HUES6 (cell line): ENCODE measurements at regions not wholly inside any gene's neighbourhood (a gene's known extent, or its start where the extent isn't known, plus 50 kb on each side); places are given as distances from the start of the nearest gene placed in this dataset.

Experiments
- H3K27ac ChIP-seq: 2 replicates; pipeline ENCODE4 v1.7.0; 2013; ENCODE audit warnings: low read depth, mild to moderate bottlenecking, low read length, inconsistent platforms
- H3K27me3 ChIP-seq: 2 replicates; pipeline ENCODE4 v1.6.1; 2013; ENCODE audit warnings: low read length; ENCODE audit not compliant: control insufficient read depth, insufficient read depth
- H3K36me3 ChIP-seq: 2 replicates; pipeline ENCODE4 v1.6.1; 2013; ENCODE audit warnings: low read length; ENCODE audit not compliant: control insufficient read depth, insufficient read depth
- H3K4me1 ChIP-seq: 2 replicates; pipeline ENCODE4 v1.6.1; 2013; ENCODE audit warnings: low read length; ENCODE audit not compliant: control insufficient read depth, insufficient read depth
- H3K4me3 ChIP-seq: 2 replicates; pipeline ENCODE4 v1.5.1; 2013; ENCODE audit warnings: low read depth, low read length
- H3K9ac ChIP-seq: one replicate; pipeline ENCODE4 v1.6.1; 2013; ENCODE audit warnings: mild to moderate bottlenecking, low read length
- H3K9me3 ChIP-seq: 2 replicates; pipeline ENCODE4 v1.6.1; 2013; ENCODE audit warnings: low read depth, low read length; ENCODE audit not compliant: control insufficient read depth, insufficient read depth

DNA sequence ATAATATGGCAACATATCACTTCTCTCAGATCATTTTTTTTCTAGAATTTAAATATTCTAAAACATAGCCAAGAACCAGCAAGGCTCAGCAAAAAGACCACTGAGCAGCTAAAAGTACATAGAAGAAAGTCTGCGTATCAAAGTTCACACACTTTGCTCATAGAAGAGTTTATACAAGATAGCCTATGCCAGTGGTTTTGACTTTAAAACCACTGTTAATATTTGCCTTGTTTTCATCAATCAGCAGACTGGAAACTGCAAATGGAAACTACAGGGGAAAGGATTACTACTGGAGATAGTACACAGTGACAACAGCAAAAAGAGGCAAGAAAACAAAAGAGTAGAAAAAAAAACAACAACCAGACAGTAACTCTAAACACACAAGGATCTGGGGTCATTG, 483.3 kb downstream of the ZSWIM6 start:
- peaks cover 8% of the 10 kb centered on the region for H3K4me1 ChIP-seq
- no peaks in the 10 kb centered on the region for H3K36me3 ChIP-seq
- H3K9me3 ChIP-seq = 0 out of 2 replicates have a peak, but pooled peaks cover 3% of the 10 kb centered on the region
- no peaks in the 10 kb centered on the region; the same call in 1 of the 2 replicates for H3K27me3 ChIP-seq
- H3K4me3 ChIP-seq = no peak overlapping the region
- no peak overlapping the region for H3K27ac ChIP-seq
- no peak overlapping the region for H3K9ac ChIP-seq

- Histone ChIP-seq H3K9ac (no peak overlapping the region), H3K27ac (no peak overlapping the region), H3K36me3 (no peaks in the 10 kb centered on the region), H3K4me3 (no peak overlapping the region), H3K27me3 (no peaks in the 10 kb centered on the region; the same call in 1 of the 2 replicates), H3K4me1 (peaks cover 8% of the 10 kb centered on the region), H3K9me3 (0 out of 2 replicates have a peak, but pooled peaks cover 3% of the 10 kb centered on the region)
Measured at GRCh38 chr5:61816146-61816545, 484.1 kb downstream of the ZSWIM6 start.

- Histone ChIP-seq H3K4me3 (no peak overlapping the region), H3K4me1 (peaks cover 8% of the 10 kb centered on the region), H3K9me3 (0 out of 2 replicates have a peak, but pooled peaks cover 3% of the 10 kb centered on the region), H3K27ac (no peak overlapping the region), H3K36me3 (no peaks in the 10 kb centered on the region), H3K27me3 (no peaks in the 10 kb centered on the region; the same call in 1 of the 2 replicates), H3K9ac (no peak overlapping the region)
Measured at GRCh38 chr5:61816585-61817450, 484.8 kb downstream of the ZSWIM6 start.

DNA sequence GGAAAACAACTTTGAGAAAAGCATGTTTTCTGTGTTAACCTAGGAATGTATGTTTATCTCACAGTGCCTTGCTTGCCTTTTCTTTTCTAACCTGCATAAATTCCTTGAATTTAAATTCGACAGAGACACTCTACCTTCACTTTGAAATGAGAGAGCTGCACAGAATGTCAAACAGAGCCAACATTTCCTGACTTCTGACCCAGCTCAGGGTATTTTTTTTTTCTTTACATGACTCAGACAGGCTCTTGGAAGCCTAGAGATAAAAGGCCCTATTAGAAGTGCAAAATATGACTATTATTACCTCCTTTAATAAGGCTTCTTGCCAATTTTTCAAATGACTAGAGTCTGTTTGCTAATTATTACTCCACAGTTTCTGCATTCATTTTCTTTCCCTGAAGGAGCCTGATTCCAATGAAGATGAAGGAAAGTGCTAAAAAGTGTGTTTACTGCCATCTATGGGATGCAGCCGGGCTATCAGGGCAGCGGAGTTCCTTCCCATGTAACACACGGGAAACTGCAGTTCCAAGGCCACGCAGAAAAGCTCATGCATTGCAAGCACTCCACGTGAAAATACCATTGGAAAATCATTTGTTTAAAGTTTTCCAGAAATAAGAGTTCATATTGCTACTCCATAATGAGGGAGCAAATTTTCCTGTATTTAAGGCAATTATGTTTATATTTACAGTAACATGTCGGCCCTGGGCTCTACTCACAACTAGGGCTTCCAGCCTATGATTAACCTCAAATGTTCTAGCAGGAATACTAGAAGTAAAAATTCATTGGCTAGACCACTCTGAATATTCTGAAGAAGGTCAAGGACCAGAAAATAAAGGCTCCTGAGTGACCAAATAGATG, 485.6 kb downstream of the ZSWIM6 start:
- Histone ChIP-seq H3K9me3 (0 out of 2 replicates have a peak, but pooled peaks cover 3% of the 10 kb centered on the region), H3K27ac (no peak overlapping the region), H3K4me1 (peaks cover 8% of the 10 kb centered on the region), H3K36me3 (no peaks in the 10 kb centered on the region), H3K27me3 (no peaks in the 10 kb centered on the region; the same call in 1 of the 2 replicates), H3K4me3 (no peak overlapping the region), H3K9ac (no peak overlapping the region)

DNA sequence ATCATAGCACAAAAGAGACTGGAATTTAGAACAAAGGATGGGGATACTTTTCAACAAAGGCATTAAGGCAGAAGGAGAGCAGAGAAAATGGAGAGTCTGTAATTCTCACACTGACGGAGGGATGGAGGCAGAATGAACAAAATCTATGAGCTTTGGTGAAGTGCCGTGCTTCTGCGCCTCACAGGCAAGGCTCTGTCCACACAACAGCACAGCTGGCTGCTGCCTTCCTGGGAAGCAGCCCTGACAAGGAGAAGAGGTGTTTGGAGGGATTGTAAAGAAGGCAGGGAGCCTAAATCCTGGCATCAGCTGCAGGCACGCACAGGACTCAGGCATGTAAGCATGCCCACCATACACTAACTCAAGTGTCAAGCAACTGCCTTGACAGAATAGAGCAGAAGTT, 485.2 kb upstream of the KIF2A start:
- Histone ChIP-seq H3K27ac (no peak overlapping the region), H3K9me3 (0 out of 2 replicates have a peak, but pooled peaks cover 3% of the 10 kb centered on the region), H3K4me3 (no peak overlapping the region), H3K36me3 (no peaks in the 10 kb centered on the region), H3K4me1 (peaks cover 11% of the 10 kb centered on the region), H3K9ac (no peak overlapping the region), H3K27me3 (no peaks in the 10 kb centered on the region)

DNA sequence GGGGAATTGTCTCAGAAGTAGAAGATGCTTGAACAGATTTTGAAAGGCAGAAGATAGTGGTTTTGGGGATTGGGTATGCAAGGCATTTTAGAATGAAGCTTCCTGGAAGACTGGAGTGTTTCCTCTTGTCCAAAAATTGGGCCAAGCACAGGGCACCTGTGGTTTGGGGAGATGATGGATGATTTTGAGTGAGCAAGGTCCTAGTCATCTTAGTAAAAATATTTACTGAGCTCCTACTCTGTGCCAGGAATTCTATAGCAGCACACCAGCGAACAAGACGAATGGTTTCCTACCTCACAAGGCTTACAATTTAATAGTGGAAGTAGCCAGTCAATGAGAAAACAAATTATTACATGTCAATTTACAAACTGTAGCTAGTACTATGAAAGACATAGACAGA, 484.4 kb upstream of the KIF2A start:
- H3K27me3 ChIP-seq = no peaks in the 10 kb centered on the region
- H3K9ac ChIP-seq = no peak overlapping the region
- H3K4me1 ChIP-seq = peaks cover 11% of the 10 kb centered on the region
- H3K36me3 ChIP-seq = no peaks in the 10 kb centered on the region
- H3K4me3 ChIP-seq = no peak overlapping the region
- no peak overlapping the region for H3K27ac ChIP-seq
- 0 out of 2 replicates have a peak, but pooled peaks cover 3% of the 10 kb centered on the region for H3K9me3 ChIP-seq

GRCh38 chr5:61822584-61822983, 483.4 kb upstream of the KIF2A start:
- Histone ChIP-seq H3K27me3 (no peaks in the 10 kb centered on the region), H3K9me3 (0 out of 2 replicates have a peak, but pooled peaks cover 3% of the 10 kb centered on the region), H3K9ac (no peak overlapping the region), H3K36me3 (no peaks in the 10 kb centered on the region), H3K27ac (no peak overlapping the region), H3K4me1 (0 out of 2 replicates have a peak, but pooled peaks cover 4% of the 10 kb centered on the region), H3K4me3 (no peak overlapping the region)

- Histone ChIP-seq H3K4me3 (no peak overlapping the region), H3K9me3 (0 out of 2 replicates have a peak, but pooled peaks cover 3% of the 10 kb centered on the region), H3K27me3 (no peaks in the 10 kb centered on the region), H3K27ac (no peak overlapping the region), H3K4me1 (0 out of 2 replicates have a peak, but pooled peaks cover 3% of the 10 kb centered on the region), H3K9ac (no peak overlapping the region), H3K36me3 (no peaks in the 10 kb centered on the region)
Measured at GRCh38 chr5:61823065-61823464, 482.9 kb upstream of the KIF2A start.

GRCh38 chr5:61823781-61824180, 482.2 kb upstream of the KIF2A start:
- Histone ChIP-seq H3K9ac (no peak overlapping the region), H3K27ac (no peak overlapping the region), H3K36me3 (no peaks in the 10 kb centered on the region), H3K4me1 (0 out of 2 replicates have a peak, but pooled peaks cover 3% of the 10 kb centered on the region), H3K9me3 (0 out of 2 replicates have a peak, but pooled peaks cover 3% of the 10 kb centered on the region), H3K27me3 (no peaks in the 10 kb centered on the region), H3K4me3 (no peak overlapping the region)

DNA sequence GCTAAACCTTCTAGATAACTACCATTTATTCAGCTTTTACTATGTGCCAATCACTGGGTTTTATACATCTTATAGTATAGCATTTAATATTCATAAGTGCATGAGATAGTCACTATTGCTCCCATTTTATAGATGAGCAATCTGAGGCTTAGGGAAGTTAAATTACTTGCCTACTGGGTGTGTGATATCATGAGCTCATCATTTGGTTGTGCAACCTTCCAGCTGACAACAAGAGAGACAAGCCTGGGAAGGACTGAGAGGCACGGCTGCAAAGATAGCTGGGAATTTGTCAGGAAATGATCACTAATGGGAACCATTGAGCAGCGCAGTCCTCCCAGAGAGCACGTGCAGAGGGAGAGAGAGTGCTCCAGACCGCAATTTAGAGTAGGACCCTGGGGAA, 481.6 kb upstream of the KIF2A start:
- no peak overlapping the region for H3K27ac ChIP-seq
- H3K9ac ChIP-seq = no peak overlapping the region
- H3K36me3 ChIP-seq = no peaks in the 10 kb centered on the region
- no peaks in the 10 kb centered on the region for H3K9me3 ChIP-seq
- H3K4me3 ChIP-seq = no peak overlapping the region
- 0 out of 2 replicates have a peak, but pooled peaks cover 3% of the 10 kb centered on the region for H3K4me1 ChIP-seq
- no peaks in the 10 kb centered on the region for H3K27me3 ChIP-seq
